Activated B cell treated with CpG ODN at 0.5 μM for 24 hours (primary cell): ENCODE measurements at regions not wholly inside any gene's neighbourhood (a gene's known extent, or its start where the extent isn't known, plus 50 kb on each side); places are given as distances from the start of the nearest gene placed in this dataset.

Experiments
- ATAC-seq: fragments of 200-7000 bp; cut with Tn5 transposase; one replicate; pipeline ENCODE4 v1.10.0; 2021; ENCODE audit warnings: low read depth, mild to moderate bottlenecking, moderate library complexity
- CTCF ChIA-PET: fragments of 350-600 bp; sonication (Branson Sonifier 250); formaldehyde crosslinking; loops from one replicate; lab custom pipeline; 2021; ENCODE audit warnings: antibody characterized with exemption; lab: Charles Lee
- POLR2A ChIA-PET: fragments of 350-600 bp; sonication (Branson Sonifier 250); formaldehyde crosslinking; loops from one replicate; lab custom pipeline; 2021; ENCODE audit warnings: antibody characterized with exemption; lab: Charles Lee
- DNase-seq: peaks from one replicate; pipeline ENCODE4 v3.0.0; 2022
- H3K27ac Mint-ChIP-seq: one replicate; pipeline ENCODE4 v1.8.0; 2020; ENCODE audit warnings: mixed read lengths
- H3K27me3 Mint-ChIP-seq: one replicate; pipeline ENCODE4 v1.8.0; 2021; ENCODE audit warnings: mixed read lengths
- H3K36me3 Mint-ChIP-seq: one replicate; pipeline ENCODE4 v1.8.0; 2021; ENCODE audit warnings: low read depth, mixed read lengths
- H3K4me1 Mint-ChIP-seq: one replicate; pipeline ENCODE4 v1.8.0; 2021; ENCODE audit warnings: mixed read lengths
- H3K4me3 Mint-ChIP-seq: one replicate; pipeline ENCODE4 v1.8.0; 2020; ENCODE audit warnings: mild to moderate bottlenecking, mixed read lengths
- H3K9me3 Mint-ChIP-seq: one replicate; pipeline ENCODE4 v1.8.0; 2020; ENCODE audit warnings: mixed read lengths
- CTCF ChIP-seq: fragments of 200-600 bp; IDR thresholded peaks from one replicate; pipeline ENCODE4 v1.8.0; 2022; ENCODE audit warnings: antibody characterized with exemption, mild to moderate bottlenecking
- intact Hi-C: fragments of 100-400 bp; cut with micrococcal nuclease; formaldehyde crosslinking; loops from one replicate; pipeline ENCODE4 v1.15.1; 2024

GRCh38 chr10:30256084-30256483 is 93.0 kb downstream of the MTPAP start:
- intact Hi-C loops, result no loop called here
- no peak for TF ChIP-seq CTCF
- Mint-ChIP-seq H3K36me3 (peaks cover 2% of the 10 kb centered on the region), H3K27ac (no peak overlapping the region), H3K27me3 (peaks cover 5% of the 10 kb centered on the region), H3K9me3 (peaks cover 17% of the 10 kb centered on the region), H3K4me1 (no peaks in the 10 kb centered on the region), H3K4me3 (no peak overlapping the region)
- ATAC-seq (no peak), DNase-seq (no peak)
- ChIA-PET POLR2A (no interaction called here), CTCF (no interaction called here)

- Mint-ChIP-seq H3K27me3 (peaks cover 3% of the 10 kb centered on the region), H3K27ac (no peak overlapping the region), H3K4me3 (no peak overlapping the region), H3K36me3 (peaks cover 2% of the 10 kb centered on the region), H3K9me3 (peaks cover 17% of the 10 kb centered on the region), H3K4me1 (no peaks in the 10 kb centered on the region)
- intact Hi-C loops, result no loop called here
- DNase-seq, result no peak
- no peak for TF ChIP-seq CTCF
- ChIA-PET POLR2A (no interaction called here), CTCF (no interaction called here)
- no peak for ATAC-seq
Measured at GRCh38 chr10:30254926-30255325, 94.2 kb downstream of the MTPAP start.

DNA sequence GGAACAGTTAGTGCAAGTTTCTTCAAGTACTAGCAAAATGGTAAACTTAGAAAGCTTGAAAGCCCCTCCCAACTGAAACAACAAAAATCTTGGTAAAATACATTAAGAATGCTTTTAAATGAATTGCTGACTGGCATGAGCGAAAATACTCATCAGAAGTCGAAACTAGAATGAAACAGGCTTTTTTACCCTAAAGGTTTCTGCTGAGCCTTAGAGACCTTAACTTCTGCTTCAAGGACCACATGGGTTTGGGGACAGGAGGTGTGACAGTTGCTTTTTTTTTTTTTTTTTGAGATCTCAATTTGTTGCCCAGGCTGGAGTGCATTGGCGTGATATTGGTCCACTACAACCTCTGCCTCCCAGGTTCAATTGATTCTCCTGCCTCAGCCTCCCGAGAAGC is 100.3 kb downstream of the MTPAP start:
- H3K27ac Mint-ChIP-seq, result no peak overlapping the region
- POLR2A ChIA-PET, result no interaction called here
- DNase-seq (no peak), ATAC-seq (no peak)
- H3K4me3 Mint-ChIP-seq, result no peak overlapping the region
- H3K4me1 Mint-ChIP-seq, result peaks cover 8% of the 10 kb centered on the region
- peaks cover 3% of the 10 kb centered on the region for H3K36me3 Mint-ChIP-seq
- intact Hi-C loops, result no loop called here
- H3K9me3 Mint-ChIP-seq, result peaks cover 20% of the 10 kb centered on the region
- H3K27me3 Mint-ChIP-seq, result no peaks in the 10 kb centered on the region
- CTCF ChIA-PET, result no interaction called here
- TF ChIP-seq CTCF, result no peak

DNA sequence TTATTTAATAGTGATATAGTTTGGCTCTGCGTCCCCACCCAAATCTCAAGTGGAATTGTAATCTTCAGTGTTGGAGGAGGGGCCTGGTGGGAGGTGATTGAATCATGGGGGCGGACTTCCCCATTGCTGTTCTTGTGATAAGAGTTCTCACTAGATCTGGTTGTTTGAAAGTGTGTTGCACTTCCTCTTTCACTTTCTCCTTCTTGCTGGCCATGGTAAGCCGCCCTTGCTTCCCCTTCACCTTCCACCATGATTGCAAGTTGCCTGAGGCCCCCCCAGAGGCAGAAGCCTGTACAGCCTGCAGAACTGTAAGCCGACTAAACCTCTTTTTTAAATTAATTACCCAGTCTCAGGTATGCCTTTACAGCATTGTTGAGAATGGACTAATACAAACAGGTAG is 101.4 kb downstream of the MTPAP start:
- H3K4me3 Mint-ChIP-seq, result no peak overlapping the region
- ChIA-PET CTCF (no interaction called here), POLR2A (no interaction called here)
- DNase-seq, result no peak
- H3K27ac Mint-ChIP-seq, result peak overlapping the region; percentile 56
- no peaks in the 10 kb centered on the region for H3K27me3 Mint-ChIP-seq
- H3K36me3 Mint-ChIP-seq, result peaks cover 3% of the 10 kb centered on the region
- peaks cover 14% of the 10 kb centered on the region for H3K9me3 Mint-ChIP-seq
- intact Hi-C loops, result no loop called here
- peak; percentile 54 for ATAC-seq
- H3K4me1 Mint-ChIP-seq, result peaks cover 8% of the 10 kb centered on the region
- TF ChIP-seq CTCF, result no peak

- ChIA-PET CTCF (no interaction called here), POLR2A (no interaction called here)
- ATAC-seq (no peak), DNase-seq (no peak)
- Mint-ChIP-seq H3K27ac (no peak overlapping the region), H3K27me3 (peaks cover 3% of the 10 kb centered on the region), H3K4me3 (no peak overlapping the region), H3K36me3 (no peaks in the 10 kb centered on the region), H3K4me1 (no peaks in the 10 kb centered on the region), H3K9me3 (peaks cover 1% of the 10 kb centered on the region)
- no peak for TF ChIP-seq CTCF
- intact Hi-C loops, result loop anchor here (5.0 kb wide), 1 partner anchor 244 kb away; no protein-coding TSS in a partner anchor
Measured at GRCh38 chr10:30241422-30242110, 107.5 kb downstream of the MTPAP start.
